K562 (cell line): ENCODE measurements at regions not wholly inside any gene's neighbourhood (a gene's known extent, or its start where the extent isn't known, plus 50 kb on each side); places are given as distances from the start of the nearest gene placed in this dataset.

Experiments
- EZH2 ChIP-seq: IDR thresholded peaks from 2 replicates; pipeline ENCODE4 v1.6.1; 2012; ENCODE audit warnings: low read depth, mild to moderate bottlenecking, inconsistent platforms, low read length, borderline replicate concordance
- GABPA ChIP-seq: fragments of 200-800 bp; sonication (Bioruptor generic); conservative IDR thresholded peaks from 2 replicates; pipeline ENCODE4 v1.6.1; 2016; ENCODE audit warnings: low read depth, missing genetic modification characterization, missing compliant biosample characterization
- HDAC2 ChIP-seq: fragments of 450-650 bp; IDR thresholded peaks from 2 replicates; pipeline ENCODE4 v1.6.1; 2016; ENCODE audit warnings: mild to moderate bottlenecking
- KAT8 ChIP-seq: fragments of 450-650 bp; IDR thresholded peaks from 2 replicates; pipeline ENCODE4 v1.6.1; 2016; ENCODE audit warnings: low read depth, mild to moderate bottlenecking
- KDM4B ChIP-seq, 2 experiments: fragments of 450-650 bp in 1 of 2; sonication (generic) in 1 of 2; IDR thresholded peaks; 2 replicates each; pipeline ENCODE4 v1.6.1; 2016 to 2017; ENCODE audit warnings: borderline replicate concordance in 2 of 2, antibody characterized with exemption in 1 of 2, low read depth in 1 of 2, mild to moderate bottlenecking in 1 of 2
- POLR2A ChIP-seq: fragments of 450-650 bp; conservative IDR thresholded peaks from 2 replicates; pipeline ENCODE4 v1.6.1; 2016
- TF ChIP-seq, protein P1 (sequence below): sonication (generic); formaldehyde crosslinking; IDR thresholded peaks from 2 replicates; pipeline ENCODE4 v1.8.1; 2023; ENCODE audit warnings: mild to moderate bottlenecking, missing genetic modification reagents

DNA sequence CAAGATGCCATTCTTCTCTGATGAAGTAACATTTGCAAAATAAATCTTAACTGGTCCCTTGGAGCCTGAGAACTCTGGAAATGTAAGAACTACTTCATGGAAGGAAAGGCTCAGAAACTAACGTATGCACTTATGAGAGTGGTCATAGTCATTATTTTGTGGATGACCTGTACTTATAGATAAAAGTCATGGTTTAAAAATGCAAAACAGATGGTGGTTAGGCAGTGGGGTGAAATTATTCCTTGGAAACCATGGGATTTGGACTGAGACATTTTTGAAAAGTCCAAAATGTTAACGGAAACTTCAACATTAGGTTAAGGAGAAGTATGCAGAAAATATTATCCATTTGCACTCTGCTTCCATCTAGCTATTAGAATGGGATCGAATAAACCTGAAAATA, 223.0 kb downstream of the ICOS start:
- no peak for TF ChIP-seq KAT8
- TF ChIP-seq POLR2A: no peak
- no peak for TF ChIP-seq HDAC2
- TF ChIP-seq, protein P1, sequence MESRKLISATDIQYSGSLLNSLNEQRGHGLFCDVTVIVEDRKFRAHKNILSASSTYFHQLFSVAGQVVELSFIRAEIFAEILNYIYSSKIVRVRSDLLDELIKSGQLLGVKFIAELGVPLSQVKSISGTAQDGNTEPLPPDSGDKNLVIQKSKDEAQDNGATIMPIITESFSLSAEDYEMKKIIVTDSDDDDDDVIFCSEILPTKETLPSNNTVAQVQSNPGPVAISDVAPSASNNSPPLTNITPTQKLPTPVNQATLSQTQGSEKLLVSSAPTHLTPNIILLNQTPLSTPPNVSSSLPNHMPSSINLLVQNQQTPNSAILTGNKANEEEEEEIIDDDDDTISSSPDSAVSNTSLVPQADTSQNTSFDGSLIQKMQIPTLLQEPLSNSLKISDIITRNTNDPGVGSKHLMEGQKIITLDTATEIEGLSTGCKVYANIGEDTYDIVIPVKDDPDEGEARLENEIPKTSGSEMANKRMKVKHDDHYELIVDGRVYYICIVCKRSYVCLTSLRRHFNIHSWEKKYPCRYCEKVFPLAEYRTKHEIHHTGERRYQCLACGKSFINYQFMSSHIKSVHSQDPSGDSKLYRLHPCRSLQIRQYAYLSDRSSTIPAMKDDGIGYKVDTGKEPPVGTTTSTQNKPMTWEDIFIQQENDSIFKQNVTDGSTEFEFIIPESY (CRISPR knock-in tag): no peak
- TF ChIP-seq KDM4B (IDR thresholded peaks at IDR 0.05; ENCODE audit: borderline replicate concordance in 2 of 2, low read depth in 1 of 2): no peak
- TF ChIP-seq GABPA (tag): no peak
- TF ChIP-seq EZH2: no peak
